ENCODE measurements at regions not wholly inside any gene's neighbourhood (a gene's known extent, or its start where the extent isn't known, plus 50 kb on each side); places are given as distances from the start of the nearest gene placed in this dataset.
A peak's percentile ranks its signal among the peaks of the same experiment; 100 is the strongest.

DNA sequence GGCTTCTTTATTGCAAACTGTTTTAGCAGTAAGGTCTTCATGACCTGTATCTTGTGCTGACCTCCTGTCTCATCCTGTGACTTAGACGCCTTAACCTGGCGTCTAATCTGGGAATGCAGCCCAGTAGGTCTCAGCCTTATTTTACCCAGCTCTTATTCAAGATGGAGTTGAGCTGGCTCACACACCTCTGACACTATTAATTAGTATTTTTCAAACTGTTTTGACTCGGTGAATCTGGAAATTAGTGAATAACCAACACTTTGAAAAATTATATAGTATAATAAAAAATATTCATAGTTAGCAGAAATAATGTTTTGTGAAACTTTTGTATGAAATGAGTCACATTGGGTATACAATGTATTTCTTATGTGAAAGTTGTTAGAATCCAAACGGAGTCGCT, 189.4 kb downstream of the PDGFRA start:
- DNase-seq (ENCODE audit: low read depth), result no peak
- H3K4me3 ChIP-seq (ENCODE audit: control insufficient read depth, low read depth, low read length), result no peak overlapping the region
- TF ChIP-seq, protein P1, sequence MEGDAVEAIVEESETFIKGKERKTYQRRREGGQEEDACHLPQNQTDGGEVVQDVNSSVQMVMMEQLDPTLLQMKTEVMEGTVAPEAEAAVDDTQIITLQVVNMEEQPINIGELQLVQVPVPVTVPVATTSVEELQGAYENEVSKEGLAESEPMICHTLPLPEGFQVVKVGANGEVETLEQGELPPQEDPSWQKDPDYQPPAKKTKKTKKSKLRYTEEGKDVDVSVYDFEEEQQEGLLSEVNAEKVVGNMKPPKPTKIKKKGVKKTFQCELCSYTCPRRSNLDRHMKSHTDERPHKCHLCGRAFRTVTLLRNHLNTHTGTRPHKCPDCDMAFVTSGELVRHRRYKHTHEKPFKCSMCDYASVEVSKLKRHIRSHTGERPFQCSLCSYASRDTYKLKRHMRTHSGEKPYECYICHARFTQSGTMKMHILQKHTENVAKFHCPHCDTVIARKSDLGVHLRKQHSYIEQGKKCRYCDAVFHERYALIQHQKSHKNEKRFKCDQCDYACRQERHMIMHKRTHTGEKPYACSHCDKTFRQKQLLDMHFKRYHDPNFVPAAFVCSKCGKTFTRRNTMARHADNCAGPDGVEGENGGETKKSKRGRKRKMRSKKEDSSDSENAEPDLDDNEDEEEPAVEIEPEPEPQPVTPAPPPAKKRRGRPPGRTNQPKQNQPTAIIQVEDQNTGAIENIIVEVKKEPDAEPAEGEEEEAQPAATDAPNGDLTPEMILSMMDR (conservative IDR thresholded peaks at IDR 0.05; ENCODE audit: control insufficient read depth, insufficient read depth, low read depth, low read length), result no peak

- TF ChIP-seq, protein P1 (conservative IDR thresholded peaks at IDR 0.05; ENCODE audit: control insufficient read depth, insufficient read depth, low read depth, low read length), result no peak
- DNase-seq (ENCODE audit: low read depth), result peak; percentile 86
- no peak overlapping the region for H3K4me3 ChIP-seq (ENCODE audit: control insufficient read depth, low read depth, low read length)
These were observed 194.0 kb downstream of the PDGFRA start for GRCh38 chr4:54423066-54423465.

- TF ChIP-seq, protein P1 (conservative IDR thresholded peaks at IDR 0.05; ENCODE audit: control insufficient read depth, insufficient read depth, low read depth, low read length), result no peak
- H3K4me3 ChIP-seq (ENCODE audit: control insufficient read depth, low read depth, low read length), result no peak overlapping the region
- no peak for DNase-seq (ENCODE audit: low read depth)
These were observed 198.7 kb downstream of the PDGFRA start for GRCh38 chr4:54427826-54428225.

GRCh38 chr4:54428940-54429339, 199.8 kb downstream of the PDGFRA start:
- TF ChIP-seq, protein P1 (conservative IDR thresholded peaks at IDR 0.05; ENCODE audit: control insufficient read depth, insufficient read depth, low read depth, low read length), result no peak
- DNase-seq (ENCODE audit: low read depth), result no peak
- no peak overlapping the region for H3K4me3 ChIP-seq (ENCODE audit: control insufficient read depth, low read depth, low read length)

DNA sequence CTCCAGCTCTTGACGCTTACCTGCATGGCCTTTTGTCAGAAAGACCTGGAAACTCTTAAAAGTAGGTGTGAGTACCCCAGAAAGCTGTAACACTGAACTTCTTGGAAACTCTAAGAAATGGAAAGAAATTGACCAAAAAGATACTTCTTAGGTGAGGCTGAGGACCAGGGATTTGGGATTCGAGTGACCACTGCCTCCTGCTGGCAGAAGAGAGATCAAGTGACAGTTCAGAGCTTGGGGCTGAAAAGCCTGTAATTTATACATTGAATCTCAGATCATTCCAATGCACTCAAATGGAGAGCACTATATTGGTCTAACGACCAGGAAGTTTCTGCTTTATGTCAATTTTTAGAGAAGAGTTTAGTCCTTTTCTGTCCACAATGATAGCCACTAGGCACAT, 204.6 kb downstream of the PDGFRA start:
- DNase-seq (ENCODE audit: low read depth), result peak; percentile 64
- TF ChIP-seq, protein P1 (conservative IDR thresholded peaks at IDR 0.05; ENCODE audit: control insufficient read depth, insufficient read depth, low read depth, low read length), result peak; percentile 68
- no peak overlapping the region for H3K4me3 ChIP-seq (ENCODE audit: control insufficient read depth, low read depth, low read length)

GRCh38 chr4:54439831-54440243, 210.7 kb downstream of the PDGFRA start:
- H3K4me3 ChIP-seq (ENCODE audit: control insufficient read depth, low read depth, low read length), result no peak overlapping the region
- TF ChIP-seq, protein P1 (conservative IDR thresholded peaks at IDR 0.05; ENCODE audit: control insufficient read depth, insufficient read depth, low read depth, low read length), result no peak
- DNase-seq (ENCODE audit: low read depth), result peak; percentile 69

All from fibroblast of mammary gland (primary cell).